GM10266 (cell line): ENCODE measurements at regions not wholly inside any gene's neighbourhood (a gene's known extent, or its start where the extent isn't known, plus 50 kb on each side); places are given as distances from the start of the nearest gene placed in this dataset.

Experiments
- DNase-seq: peaks from one replicate; pipeline ENCODE4 v3.0.0; 2012; ENCODE audit errors: extremely low spot score
- CTCF ChIP-seq: IDR thresholded peaks from 2 replicates; pipeline ENCODE4 v1.5.1; 2012; ENCODE audit warnings: mild to moderate bottlenecking, low read depth; ENCODE audit not compliant: control insufficient read depth, insufficient read depth; ENCODE audit errors: missing control alignments

- DNase-seq: no peak
- no peak for TF ChIP-seq CTCF
These were observed 286.8 kb upstream of the KLF3 start for GRCh38 chr4:38377195-38377594.

GRCh38 chr4:38378478-38378877 is 285.5 kb upstream of the KLF3 start:
- TF ChIP-seq CTCF: no peak

GRCh38 chr4:38381788-38382187 is 282.2 kb upstream of the KLF3 start:
- no peak for TF ChIP-seq CTCF
- no peak for DNase-seq

More at GRCh38 chr4:38378478-38378877, 285.5 kb upstream of the KLF3 start:
- no peak for DNase-seq

GRCh38 chr4:38382520-38382919 is 281.5 kb upstream of the KLF3 start:
- no peak for TF ChIP-seq CTCF
- no peak for DNase-seq

GRCh38 chr4:38383646-38384121 is 280.3 kb upstream of the KLF3 start:
- no peak for TF ChIP-seq CTCF
- no peak for DNase-seq

GRCh38 chr4:38385093-38386004 is 278.6 kb upstream of the KLF3 start:
- no peak for DNase-seq
- no peak for TF ChIP-seq CTCF

- no peak for TF ChIP-seq CTCF
- no peak for DNase-seq
These were observed 277.9 kb upstream of the KLF3 start for GRCh38 chr4:38386005-38386551.
